Cardiac muscle cell (in vitro differentiated cells and primary cell): ENCODE measurements at regions not wholly inside any gene's neighbourhood (a gene's known extent, or its start where the extent isn't known, plus 50 kb on each side); places are given as distances from the start of the nearest gene placed in this dataset.

Experiments used
- DNase-seq, 2 donors: peaks; one replicate each; pipeline versions ENCODE4 v3.0.0 to v3.0.0-alpha.2; 2010 to 2017; ENCODE audit warnings: low read depth in 1 of 2, low spot score in 1 of 2
- H3K27ac ChIP-seq: fragments of 200-600 bp; sonication (generic); 2 replicates; pipeline ENCODE4 v1.5.1; 2016
- H3K27me3 ChIP-seq: fragments of 200-600 bp; sonication (generic); 2 replicates; pipeline ENCODE4 v1.6.0; 2016; ENCODE audit warnings: control low read depth
- H3K36me3 ChIP-seq: fragments of 200-600 bp; sonication (generic); 2 replicates; pipeline ENCODE4 v1.5.1; 2016; ENCODE audit warnings: control low read depth
- H3K4me1 ChIP-seq: fragments of 200-600 bp; sonication (generic); 2 replicates; pipeline ENCODE4 v1.8.1; 2017; ENCODE audit warnings: low read depth, mild to moderate bottlenecking, mixed run types
- H3K4me3 ChIP-seq: fragments of 200-600 bp; sonication (generic); 2 replicates; pipeline ENCODE4 v1.5.1; 2016; ENCODE audit warnings: mild to moderate bottlenecking
- H3K9me3 ChIP-seq: fragments of 200-600 bp; sonication (generic); 2 replicates; pipeline ENCODE4 v1.5.1; 2017; ENCODE audit warnings: low read depth, mild to moderate bottlenecking, control low read depth
- TF ChIP-seq, protein P1 (sequence below): IDR thresholded peaks from 2 replicates; pipeline ENCODE4 v1.5.1; 2012; ENCODE audit warnings: low read depth, mild to moderate bottlenecking, low read length

DNA sequence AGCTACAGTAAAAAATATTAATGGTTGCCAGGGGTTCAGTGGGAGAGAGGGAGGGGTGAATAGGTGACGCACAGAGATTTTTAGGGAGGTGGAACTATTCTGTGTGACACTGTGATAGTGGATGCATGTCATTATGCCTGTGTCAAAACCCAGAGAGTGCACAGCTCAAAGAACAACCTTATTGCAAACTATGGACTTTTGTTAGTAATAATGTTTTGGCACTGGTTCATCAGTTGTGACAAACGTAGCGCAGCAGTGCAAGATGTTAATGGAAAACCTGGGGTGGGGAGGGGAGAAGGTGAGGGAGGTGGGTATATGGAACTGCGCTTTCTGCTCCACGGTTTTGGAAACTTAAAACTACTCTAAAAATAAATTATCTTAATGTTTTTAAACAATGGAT, 134.6 kb upstream of the RFC3 start:
- no peak for DNase-seq
- TF ChIP-seq, protein P1, sequence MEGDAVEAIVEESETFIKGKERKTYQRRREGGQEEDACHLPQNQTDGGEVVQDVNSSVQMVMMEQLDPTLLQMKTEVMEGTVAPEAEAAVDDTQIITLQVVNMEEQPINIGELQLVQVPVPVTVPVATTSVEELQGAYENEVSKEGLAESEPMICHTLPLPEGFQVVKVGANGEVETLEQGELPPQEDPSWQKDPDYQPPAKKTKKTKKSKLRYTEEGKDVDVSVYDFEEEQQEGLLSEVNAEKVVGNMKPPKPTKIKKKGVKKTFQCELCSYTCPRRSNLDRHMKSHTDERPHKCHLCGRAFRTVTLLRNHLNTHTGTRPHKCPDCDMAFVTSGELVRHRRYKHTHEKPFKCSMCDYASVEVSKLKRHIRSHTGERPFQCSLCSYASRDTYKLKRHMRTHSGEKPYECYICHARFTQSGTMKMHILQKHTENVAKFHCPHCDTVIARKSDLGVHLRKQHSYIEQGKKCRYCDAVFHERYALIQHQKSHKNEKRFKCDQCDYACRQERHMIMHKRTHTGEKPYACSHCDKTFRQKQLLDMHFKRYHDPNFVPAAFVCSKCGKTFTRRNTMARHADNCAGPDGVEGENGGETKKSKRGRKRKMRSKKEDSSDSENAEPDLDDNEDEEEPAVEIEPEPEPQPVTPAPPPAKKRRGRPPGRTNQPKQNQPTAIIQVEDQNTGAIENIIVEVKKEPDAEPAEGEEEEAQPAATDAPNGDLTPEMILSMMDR: no peak
- Histone ChIP-seq H3K27ac (no peak overlapping the region), H3K9me3 (no peaks in the 10 kb centered on the region), H3K27me3 (no peaks in the 10 kb centered on the region), H3K4me3 (no peak overlapping the region), H3K36me3 (no peaks in the 10 kb centered on the region), H3K4me1 (no peaks in the 10 kb centered on the region)

DNA sequence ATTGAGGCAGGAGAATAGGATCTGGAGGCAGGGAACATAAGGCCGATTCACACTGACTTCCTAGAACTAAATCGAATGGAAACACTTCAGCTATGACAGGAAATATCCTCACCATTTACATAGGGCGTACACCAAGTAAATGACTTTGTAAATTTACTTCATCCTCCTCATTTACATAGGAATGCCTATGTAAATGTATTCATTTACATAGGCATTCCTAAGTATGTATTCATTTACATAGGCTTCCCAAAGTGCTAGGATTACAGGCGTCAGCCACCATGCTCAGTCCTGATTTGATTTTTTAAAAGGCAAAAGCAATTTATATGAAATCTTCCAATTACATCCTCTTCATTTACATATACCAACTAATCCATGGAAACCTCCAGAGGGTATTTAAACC, 133.1 kb upstream of the RFC3 start:
- H3K9me3 ChIP-seq: no peaks in the 10 kb centered on the region
- no peak for DNase-seq
- no peaks in the 10 kb centered on the region for H3K4me1 ChIP-seq
- no peaks in the 10 kb centered on the region for H3K36me3 ChIP-seq
- no peaks in the 10 kb centered on the region for H3K27me3 ChIP-seq
- no peak overlapping the region for H3K27ac ChIP-seq
- TF ChIP-seq, protein P1: no peak
- H3K4me3 ChIP-seq: no peak overlapping the region

DNA sequence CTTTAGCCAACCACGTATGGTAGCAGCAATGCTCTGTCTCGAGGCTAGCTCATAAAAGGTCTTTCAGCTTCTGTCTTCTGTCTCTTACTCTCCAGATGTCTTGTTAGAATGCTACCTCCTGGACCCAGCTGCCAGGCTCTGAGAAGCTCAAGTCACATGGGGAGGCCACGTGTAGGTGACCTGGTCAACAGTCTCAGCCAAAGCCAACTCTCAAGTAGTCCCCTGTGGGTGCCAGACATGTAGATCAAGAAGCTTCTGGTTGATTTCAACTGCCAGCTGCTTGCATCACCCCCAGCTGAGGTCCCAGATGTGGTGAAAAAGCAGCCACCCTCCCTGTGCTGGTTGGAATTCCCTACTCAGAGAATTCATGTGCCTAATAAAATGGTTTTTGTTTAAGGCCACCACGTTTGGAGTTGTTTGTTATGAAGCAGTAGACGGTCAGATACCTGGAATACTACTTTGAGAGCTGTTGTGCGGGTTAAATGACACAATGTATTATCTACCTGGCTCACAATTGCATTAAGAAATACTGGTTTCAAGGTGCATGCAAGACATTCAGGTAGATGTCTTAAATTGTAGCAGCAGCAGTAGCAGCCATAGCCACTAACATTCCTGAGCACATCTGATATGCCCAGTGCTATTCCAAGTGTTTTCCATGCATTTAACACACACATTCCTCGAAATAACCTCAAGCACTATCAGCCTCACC, 131.0 kb upstream of the RFC3 start:
- Histone ChIP-seq H3K36me3 (no peaks in the 10 kb centered on the region), H3K4me3 (no peak overlapping the region), H3K9me3 (no peaks in the 10 kb centered on the region), H3K27me3 (no peaks in the 10 kb centered on the region), H3K27ac (no peak overlapping the region), H3K4me1 (no peaks in the 10 kb centered on the region)
- DNase-seq: peak in 1 of 2 donors; percentile 23
- TF ChIP-seq, protein P1: no peak

DNA sequence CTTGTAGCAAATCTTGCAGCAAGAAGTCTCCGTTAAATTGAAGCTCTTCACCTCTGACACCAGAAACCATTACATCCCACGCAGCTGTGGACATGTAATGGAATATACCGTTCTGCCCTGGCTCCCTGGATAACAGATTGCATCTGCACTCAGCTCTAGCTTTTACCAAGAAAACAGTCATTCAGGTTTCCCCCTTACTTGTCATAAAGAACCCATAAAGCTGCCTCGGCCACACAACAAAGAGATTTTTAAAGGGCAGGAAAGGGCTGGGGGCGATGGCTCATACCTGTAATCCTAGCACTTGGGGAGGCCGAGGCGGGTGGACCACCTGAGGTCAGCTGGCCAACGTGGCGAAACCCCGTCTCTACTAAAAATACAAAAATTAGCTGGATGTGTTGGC, 127.6 kb upstream of the RFC3 start:
- Histone ChIP-seq H3K4me1 (no peaks in the 10 kb centered on the region), H3K36me3 (no peaks in the 10 kb centered on the region), H3K9me3 (no peaks in the 10 kb centered on the region), H3K27me3 (no peaks in the 10 kb centered on the region), H3K4me3 (no peak overlapping the region), H3K27ac (no peak overlapping the region)
- DNase-seq: no peak
- TF ChIP-seq, protein P1: no peak

DNA sequence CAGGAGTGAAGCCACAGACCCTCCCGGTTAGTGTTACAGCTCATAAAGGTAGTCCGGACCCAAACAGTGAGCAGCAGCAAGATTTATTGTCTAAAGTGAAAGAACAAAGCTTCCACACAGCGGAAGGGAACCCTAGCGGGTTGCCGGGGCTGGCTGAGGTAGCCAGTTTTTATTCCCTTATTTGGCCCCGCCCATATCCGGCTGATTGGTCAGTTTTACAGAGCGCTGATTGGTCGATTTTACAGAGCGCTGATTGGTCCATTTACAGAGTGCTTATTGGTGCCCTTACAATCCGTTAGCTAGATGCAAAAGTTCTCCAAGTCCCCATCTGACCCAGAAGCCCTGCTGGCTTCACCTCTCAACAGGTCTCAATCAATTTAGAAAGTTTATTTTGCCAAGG, 126.0 kb upstream of the RFC3 start:
- TF ChIP-seq, protein P1: no peak
- H3K4me1 ChIP-seq: no peaks in the 10 kb centered on the region
- no peaks in the 10 kb centered on the region for H3K36me3 ChIP-seq
- DNase-seq: no peak
- H3K9me3 ChIP-seq: no peaks in the 10 kb centered on the region
- H3K4me3 ChIP-seq: no peak overlapping the region
- no peaks in the 10 kb centered on the region for H3K27me3 ChIP-seq
- H3K27ac ChIP-seq: no peak overlapping the region

DNA sequence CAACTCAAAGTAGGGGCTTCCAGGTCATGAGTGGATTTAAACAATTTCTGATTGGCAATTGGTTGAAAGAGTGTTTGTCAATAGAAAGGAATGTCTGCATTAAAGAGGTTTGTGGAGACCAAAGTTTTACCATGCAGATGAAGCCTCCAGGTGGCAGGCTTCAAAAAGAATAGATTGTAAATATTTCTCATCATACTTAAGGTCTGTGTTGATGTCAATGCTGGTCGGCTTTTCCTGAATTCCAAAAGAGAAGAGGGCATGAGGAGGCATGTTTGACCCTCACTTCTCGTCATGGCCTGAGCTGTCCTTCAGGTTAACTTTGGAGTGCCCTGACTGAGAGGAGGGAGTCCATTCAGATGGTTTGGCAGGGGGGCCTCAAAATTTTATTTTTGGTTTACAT, 125.4 kb upstream of the RFC3 start:
- H3K27ac ChIP-seq: no peak overlapping the region
- no peaks in the 10 kb centered on the region for H3K4me1 ChIP-seq
- TF ChIP-seq, protein P1: no peak
- H3K36me3 ChIP-seq: no peaks in the 10 kb centered on the region
- no peak overlapping the region for H3K4me3 ChIP-seq
- DNase-seq: no peak
- H3K27me3 ChIP-seq: no peaks in the 10 kb centered on the region
- no peaks in the 10 kb centered on the region for H3K9me3 ChIP-seq
